ENCODE measurements at regions not wholly inside any gene's neighbourhood (a gene's known extent, or its start where the extent isn't known, plus 50 kb on each side); places are given as distances from the start of the nearest gene placed in this dataset.
"Not testable (repeated sequence)": the region's sequence is repeated elsewhere in the genome, so short reads cannot be mapped to it uniquely, and the experiment has no call there.

DNA sequence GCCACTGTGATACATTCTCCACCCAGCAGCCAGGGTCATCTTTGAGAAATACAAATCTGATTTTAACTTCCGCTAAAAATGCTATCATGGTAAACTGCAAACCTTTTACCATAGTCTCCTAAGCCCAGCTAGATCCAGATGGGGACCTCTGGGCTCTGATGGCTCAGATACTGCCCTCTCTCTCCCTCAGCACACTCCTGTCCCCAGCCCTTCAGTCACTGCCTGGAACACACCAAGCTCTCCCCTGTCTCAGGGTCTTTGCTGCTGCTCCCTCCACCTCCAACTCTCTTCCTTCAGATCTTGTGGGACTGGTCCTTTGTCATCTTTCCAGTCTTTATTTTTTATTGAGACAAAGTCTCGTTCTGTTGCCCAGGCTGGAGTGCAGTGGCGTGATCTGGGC lies 65.1 kb downstream of the SPRY4 start:
- Mint-ChIP-seq H3K4me3 (no peak overlapping the region), H3K27ac (no peak overlapping the region), H3K36me3 (no peaks in the 10 kb centered on the region), H3K27me3 (peaks cover 10% of the 10 kb centered on the region), H3K9me3 (peaks cover 6% of the 10 kb centered on the region), H3K4me1 (no peaks in the 10 kb centered on the region)
- no peak for ATAC-seq

DNA sequence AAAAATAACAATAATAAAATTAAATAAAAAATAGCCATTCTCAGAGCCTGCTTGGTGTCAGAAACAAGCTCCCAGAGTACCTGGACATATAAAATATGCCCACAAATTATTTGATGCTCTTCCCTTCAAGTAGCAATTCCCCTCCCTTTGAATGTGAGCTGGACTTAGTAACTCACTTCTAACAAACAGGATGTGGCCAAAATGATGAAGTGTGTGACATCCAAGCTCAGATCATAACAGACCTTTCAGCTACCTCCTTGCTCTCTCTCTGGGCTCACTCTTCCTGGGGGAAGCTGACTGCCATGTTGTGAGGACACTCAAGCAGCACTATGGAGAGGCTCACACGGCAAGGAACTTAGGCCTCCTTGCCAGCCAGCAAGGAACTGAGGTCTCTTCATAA lies 69.0 kb downstream of the SPRY4 start:
- no peak for ATAC-seq
- Mint-ChIP-seq H3K9me3 (peaks cover 6% of the 10 kb centered on the region), H3K36me3 (no peaks in the 10 kb centered on the region), H3K27ac (no peak overlapping the region), H3K27me3 (peaks cover 11% of the 10 kb centered on the region), H3K4me3 (no peak overlapping the region), H3K4me1 (no peaks in the 10 kb centered on the region)

DNA sequence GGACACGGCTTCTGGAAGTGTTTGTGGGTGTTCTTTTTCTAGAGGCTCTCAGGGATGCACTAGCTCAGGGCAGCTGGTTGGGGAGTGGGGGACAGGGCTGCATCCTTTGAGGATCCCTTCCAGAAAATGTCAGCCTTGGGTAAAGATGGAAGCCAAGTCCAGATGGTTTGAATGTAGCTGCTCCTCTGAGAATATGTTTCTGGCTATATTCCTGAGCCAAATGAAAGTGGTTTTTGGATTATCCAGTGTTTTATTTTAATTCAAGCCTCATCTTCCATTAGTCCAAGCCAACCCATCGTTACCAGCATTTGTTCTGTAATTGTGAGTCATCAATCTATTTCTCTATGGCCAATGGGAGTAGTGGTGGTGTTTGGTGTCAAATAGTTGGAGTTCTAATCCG lies 70.4 kb downstream of the SPRY4 start:
- Mint-ChIP-seq H3K27ac (no peak overlapping the region), H3K27me3 (peaks cover 13% of the 10 kb centered on the region), H3K4me3 (no peak overlapping the region), H3K4me1 (no peaks in the 10 kb centered on the region), H3K36me3 (no peaks in the 10 kb centered on the region), H3K9me3 (peaks cover 6% of the 10 kb centered on the region)
- no peak for ATAC-seq

DNA sequence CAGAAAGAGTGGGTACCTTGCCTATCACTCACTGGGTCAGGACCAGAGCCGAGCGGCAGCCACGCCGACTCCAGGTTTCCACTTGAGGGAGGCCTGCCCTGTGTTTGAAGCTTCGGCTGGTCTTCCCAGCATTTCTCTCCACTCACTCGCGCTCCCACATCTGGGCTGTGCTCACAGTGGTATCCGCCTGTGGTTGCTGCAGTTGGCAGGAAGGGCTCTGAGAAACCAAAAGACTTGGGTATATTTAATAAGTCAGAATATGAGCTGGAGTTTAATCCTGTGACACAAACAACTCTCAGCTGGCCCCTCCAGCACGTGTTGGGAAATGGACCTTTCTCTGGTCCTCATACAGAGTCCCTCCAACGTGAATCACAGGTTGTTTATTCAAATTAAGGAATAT lies 70.9 kb downstream of the SPRY4 start:
- no peak overlapping the region for H3K27ac Mint-ChIP-seq
- no peak for ATAC-seq
- H3K4me3 Mint-ChIP-seq: no peak overlapping the region
- H3K9me3 Mint-ChIP-seq: peaks cover 6% of the 10 kb centered on the region
- no peaks in the 10 kb centered on the region for H3K36me3 Mint-ChIP-seq
- H3K4me1 Mint-ChIP-seq: no peaks in the 10 kb centered on the region
- H3K27me3 Mint-ChIP-seq: peaks cover 13% of the 10 kb centered on the region

DNA sequence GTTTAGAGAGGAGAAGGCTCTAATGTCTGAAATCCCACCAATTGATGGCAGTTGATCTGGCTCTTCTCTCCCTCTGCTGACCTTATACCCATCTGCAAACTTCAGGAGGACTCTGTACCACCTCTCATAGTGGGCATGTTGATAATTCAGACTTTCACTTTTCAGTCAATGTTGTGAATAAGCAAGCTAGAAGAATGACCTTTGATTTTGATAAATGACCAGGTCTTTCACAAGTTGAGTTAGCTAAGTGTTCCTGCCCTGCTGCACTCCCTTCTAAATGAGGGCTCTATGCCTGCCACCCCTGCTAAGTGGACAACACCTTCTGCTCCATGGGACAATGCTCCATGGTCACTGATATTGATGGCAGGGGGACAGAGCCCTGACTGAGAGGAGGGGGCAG lies 74.7 kb downstream of the SPRY4 start:
- ATAC-seq: no peak
- Mint-ChIP-seq H3K27me3 (peaks cover 23% of the 10 kb centered on the region), H3K4me3 (no peak overlapping the region), H3K4me1 (no peaks in the 10 kb centered on the region), H3K27ac (no peak overlapping the region), H3K9me3 (no peaks in the 10 kb centered on the region), H3K36me3 (no peaks in the 10 kb centered on the region)

DNA sequence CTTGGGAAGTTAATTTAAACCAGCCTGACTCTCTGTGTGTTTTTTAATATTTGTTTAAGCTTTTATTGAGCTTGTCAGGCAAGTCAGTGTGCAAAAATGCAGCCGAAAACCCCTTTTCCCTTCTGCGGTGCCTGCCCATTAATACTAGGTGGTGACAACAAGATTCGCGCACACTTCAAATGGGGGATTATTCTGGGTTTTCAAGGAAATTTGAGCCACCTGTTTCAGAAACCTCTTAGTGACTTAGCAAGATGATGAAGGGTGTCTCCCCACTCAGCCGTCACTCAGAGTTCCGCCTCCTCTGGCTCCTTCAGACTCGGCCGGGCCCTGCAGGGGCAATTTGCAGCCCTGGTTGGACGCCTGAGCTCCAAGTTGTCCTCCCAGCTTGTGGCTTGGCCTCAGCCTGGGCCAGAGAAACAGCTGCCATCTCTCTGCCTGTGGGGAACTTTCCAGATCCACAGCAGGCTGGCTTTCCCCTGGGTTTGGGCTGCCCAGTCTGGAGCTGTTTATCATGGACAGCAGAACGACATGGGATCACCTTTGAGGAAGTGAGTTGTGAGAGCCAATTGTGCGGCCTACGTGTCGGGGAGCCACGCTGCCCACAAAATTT lies 75.9 kb downstream of the SPRY4 start:
- Mint-ChIP-seq H3K27me3 (peaks cover 23% of the 10 kb centered on the region), H3K9me3 (no peaks in the 10 kb centered on the region), H3K4me3 (no peak overlapping the region), H3K27ac (no peak overlapping the region), H3K36me3 (no peaks in the 10 kb centered on the region), H3K4me1 (no peaks in the 10 kb centered on the region)
- no peak for ATAC-seq

DNA sequence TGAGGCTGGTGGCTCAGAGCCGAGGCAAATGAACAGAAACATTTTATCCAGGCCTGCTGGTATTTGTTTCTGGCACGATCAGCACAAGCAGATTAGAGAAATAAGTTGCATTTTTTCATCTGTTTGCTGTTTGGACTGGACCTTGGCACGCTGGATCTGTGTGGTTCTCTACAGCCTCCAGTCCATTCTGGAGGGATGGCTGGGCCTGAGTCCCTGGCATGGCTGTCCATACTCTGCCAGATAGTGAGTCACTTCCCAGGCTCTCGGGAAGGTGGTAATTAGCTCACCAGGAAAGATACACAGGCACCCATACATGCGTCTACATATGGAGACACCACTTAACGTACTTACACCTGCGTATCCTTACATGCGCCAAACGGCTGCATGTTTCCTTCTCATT lies 78.6 kb downstream of the SPRY4 start:
- Mint-ChIP-seq H3K27me3 (peaks cover 23% of the 10 kb centered on the region), H3K36me3 (no peaks in the 10 kb centered on the region), H3K4me1 (no peaks in the 10 kb centered on the region), H3K9me3 (no peaks in the 10 kb centered on the region), H3K27ac (no peak overlapping the region), H3K4me3 (no peak overlapping the region)
- ATAC-seq: no peak

DNA sequence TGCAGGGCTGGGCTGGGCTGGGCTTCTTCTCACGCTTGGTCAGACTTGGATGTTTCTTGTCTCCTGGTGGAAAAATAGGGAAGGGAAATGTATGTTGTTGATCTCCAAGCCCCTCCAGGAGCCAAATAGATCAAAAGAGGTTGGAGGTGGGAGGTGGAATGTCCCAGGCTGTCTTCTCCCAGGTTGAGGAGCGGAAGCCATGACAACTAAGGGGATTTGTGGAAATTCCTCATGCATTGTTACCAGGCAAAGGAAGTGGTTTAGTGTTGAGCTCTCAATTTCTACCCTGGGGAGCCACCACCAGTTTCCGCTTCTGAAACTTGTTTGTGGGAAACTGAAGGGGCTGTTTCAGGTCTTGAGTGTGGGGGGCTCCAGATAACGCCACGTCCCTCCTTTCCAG lies 79.0 kb downstream of the SPRY4 start:
- H3K4me3 Mint-ChIP-seq: no peak overlapping the region
- H3K27me3 Mint-ChIP-seq: peaks cover 22% of the 10 kb centered on the region
- no peaks in the 10 kb centered on the region for H3K4me1 Mint-ChIP-seq
- H3K27ac Mint-ChIP-seq: no peak overlapping the region
- ATAC-seq: no peak
- no peaks in the 10 kb centered on the region for H3K36me3 Mint-ChIP-seq
- no peaks in the 10 kb centered on the region for H3K9me3 Mint-ChIP-seq

DNA sequence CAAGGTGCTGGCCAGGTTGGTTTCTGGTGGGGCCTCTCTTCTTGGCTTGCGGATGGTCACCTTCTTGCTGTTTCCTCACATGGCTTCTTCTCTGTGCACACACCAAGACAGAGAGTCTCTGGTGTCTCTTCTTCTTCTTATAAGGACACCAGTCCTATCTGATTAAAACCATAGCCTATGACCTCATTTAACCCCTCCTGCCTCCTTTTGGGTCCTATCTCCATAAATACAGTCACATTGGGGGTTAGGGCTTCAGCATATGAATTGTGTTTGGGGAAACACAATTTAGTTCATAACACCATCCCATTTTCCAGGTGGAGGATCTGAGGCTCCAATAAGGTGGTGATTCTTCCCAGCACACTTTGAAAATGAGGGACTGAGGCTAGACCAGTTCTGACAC lies 80.4 kb downstream of the SPRY4 start:
- H3K4me3 Mint-ChIP-seq: no peak overlapping the region
- no peak overlapping the region for H3K27ac Mint-ChIP-seq
- no peaks in the 10 kb centered on the region for H3K36me3 Mint-ChIP-seq
- H3K4me1 Mint-ChIP-seq: no peaks in the 10 kb centered on the region
- H3K27me3 Mint-ChIP-seq: peaks cover 9% of the 10 kb centered on the region
- H3K9me3 Mint-ChIP-seq: no peaks in the 10 kb centered on the region
- no peak for ATAC-seq

DNA sequence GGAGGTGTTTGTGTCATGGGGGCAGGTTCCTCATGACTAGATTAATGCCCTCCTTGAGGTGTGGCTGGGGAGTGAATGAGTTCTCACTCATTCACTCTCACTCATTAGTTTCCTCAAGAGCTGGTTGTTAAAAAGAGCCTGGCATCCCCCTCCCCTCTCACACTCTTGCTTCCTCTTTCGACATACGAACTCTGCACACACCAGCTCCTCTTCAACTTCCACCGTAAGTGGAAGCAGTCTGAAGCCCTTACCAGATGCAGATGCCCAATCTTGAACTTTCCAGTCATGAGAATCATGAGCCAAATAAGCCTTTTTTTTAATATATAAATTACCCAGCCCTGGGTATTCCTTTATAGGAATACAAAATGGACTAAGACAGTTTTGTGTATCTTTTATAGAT lies 82.5 kb downstream of the SPRY4 start:
- H3K36me3 Mint-ChIP-seq: no peaks in the 10 kb centered on the region
- ATAC-seq: no peak
- peaks cover 6% of the 10 kb centered on the region for H3K27me3 Mint-ChIP-seq
- no peak overlapping the region for H3K4me3 Mint-ChIP-seq
- H3K4me1 Mint-ChIP-seq: no peaks in the 10 kb centered on the region
- no peaks in the 10 kb centered on the region for H3K9me3 Mint-ChIP-seq
- H3K27ac Mint-ChIP-seq: no peak overlapping the region

DNA sequence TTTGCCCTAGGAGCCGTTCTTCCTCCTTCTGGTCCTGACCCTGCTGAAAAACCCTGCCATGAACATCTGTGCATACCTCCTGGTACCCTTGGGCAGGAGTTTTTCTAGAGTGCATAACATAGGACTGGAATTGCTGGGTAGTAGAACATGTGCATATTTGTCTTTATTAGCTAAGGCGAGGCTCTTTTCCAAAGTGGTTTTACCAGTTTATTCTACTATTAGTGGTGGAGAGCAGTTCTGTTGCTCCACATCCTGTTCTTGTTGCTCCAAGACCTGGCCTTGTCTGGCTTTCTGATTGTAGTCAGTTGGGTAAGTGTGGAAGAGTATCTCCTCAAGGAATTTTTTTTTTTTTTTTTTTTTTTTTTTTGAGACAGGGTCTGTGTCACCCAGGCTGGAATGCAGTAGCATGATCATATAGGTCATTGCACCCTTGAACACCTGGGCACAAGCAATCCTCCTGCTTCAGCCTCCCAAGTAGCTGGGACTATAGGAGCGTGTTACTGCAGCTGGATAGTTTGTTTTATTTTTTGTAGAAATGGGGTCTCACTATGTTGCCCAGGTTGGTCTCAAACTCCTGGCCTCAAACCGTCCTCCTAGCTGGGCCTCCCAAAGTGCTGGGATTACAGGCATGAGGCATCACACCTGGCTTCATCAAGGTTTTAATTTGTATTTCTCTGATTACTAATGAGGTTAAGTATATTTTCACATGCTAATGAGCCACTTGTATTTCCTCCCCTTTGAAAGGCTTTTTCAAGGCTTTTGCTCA lies 85.2 kb downstream of the SPRY4 start:
- no peak for ATAC-seq
- Mint-ChIP-seq H3K4me1 (no peaks in the 10 kb centered on the region), H3K27me3 (peaks cover 31% of the 10 kb centered on the region), H3K36me3 (no peaks in the 10 kb centered on the region), H3K9me3 (no peaks in the 10 kb centered on the region), H3K4me3 (no peak overlapping the region), H3K27ac (no peak overlapping the region)

DNA sequence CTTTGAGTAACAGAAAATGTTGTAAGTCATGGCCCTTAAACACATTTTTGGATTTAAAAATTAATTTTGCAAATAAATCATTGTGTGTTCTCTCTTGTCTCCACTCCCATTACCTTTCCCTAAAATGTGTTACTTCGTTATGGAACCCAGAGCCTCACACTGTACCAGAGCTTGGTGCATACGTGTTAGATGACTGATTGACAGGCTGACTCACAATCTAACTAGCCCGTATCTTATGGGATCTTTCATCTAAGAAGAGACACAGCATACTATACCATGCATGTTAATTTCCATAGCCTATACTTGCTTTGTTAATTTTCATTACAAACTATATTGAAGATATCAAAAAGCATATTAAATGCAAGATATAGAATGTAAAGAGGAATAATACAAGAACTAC lies 87.1 kb downstream of the SPRY4 start:
- Mint-ChIP-seq H3K27ac (no peak overlapping the region), H3K9me3 (no peaks in the 10 kb centered on the region), H3K27me3 (peaks cover 50% of the 10 kb centered on the region), H3K4me1 (no peaks in the 10 kb centered on the region), H3K4me3 (no peak overlapping the region), H3K36me3 (no peaks in the 10 kb centered on the region)
- no peak for ATAC-seq

DNA sequence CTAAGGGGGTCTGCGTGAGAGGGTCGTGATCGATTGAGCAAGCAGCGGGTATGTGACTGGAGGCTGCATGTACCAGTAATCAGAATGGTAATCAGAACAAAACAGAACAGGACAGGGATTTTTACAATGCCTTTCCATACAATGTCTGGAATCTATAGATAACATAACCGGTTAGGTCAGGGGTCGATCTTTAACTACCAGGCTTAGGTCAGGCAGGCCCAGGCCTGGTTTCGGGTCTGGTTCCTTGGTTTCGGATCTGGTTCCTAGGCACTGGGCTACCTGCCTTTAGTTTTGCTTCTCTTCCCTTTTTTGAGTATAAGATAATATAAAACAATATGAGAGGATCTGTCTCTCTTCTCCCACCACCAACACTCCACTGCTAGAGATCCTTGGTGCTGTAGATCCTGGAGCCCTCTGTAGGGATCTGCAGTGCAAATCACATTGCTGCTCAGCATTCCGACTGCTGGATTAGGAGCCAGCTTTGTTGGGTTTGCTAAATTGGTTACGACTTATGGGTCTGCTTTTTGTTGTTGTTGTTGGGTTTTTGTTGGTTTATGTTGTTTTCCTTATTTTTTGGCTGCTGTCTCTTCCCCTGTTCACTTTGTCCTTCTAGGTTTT lies 88.0 kb downstream of the SPRY4 start:
- not testable (repeated sequence) for H3K4me1 Mint-ChIP-seq, H3K9me3 Mint-ChIP-seq, H3K27ac Mint-ChIP-seq, H3K36me3 Mint-ChIP-seq, ATAC-seq, H3K4me3 Mint-ChIP-seq
- peaks cover 59% of the 10 kb centered on the region for H3K27me3 Mint-ChIP-seq

DNA sequence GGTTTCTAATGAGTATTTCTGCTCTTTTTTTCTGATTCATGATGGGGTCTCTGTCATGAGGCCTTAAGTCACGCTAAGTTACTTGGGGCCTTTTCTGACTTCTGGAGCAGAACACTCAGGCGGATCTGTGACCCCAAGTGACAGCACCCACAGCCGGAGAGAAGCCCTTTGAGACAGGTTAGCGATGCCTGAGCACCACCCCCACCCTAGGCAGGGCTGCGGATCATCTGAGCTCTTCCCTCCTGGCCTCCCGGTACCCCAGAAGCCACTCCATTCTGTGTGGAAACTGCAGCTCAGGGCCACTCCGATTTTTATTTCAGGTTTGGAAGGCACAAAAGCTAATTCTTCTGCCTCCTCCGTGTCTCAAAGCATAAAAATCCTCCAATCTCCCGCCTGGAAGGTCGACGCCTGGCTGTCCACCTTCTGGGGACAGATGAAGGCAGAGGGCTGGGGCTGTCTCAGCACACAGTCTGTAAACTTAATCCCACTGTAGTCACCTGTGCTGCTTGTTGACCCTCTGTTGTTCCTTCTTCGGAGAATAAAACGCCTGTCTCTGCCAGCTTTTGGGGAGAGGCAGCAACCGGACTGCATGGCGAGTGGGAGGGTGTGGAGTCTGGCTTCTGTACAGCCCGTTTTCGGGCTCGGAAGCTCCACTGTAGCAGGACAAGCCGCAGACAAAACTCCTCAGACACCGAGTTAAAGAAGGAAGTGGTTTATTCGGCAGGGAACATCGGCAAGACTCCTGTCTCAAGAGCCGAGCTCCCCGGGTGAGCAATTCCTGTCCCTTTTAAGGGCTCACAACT lies 88.8 kb downstream of the SPRY4 start:
- Mint-ChIP-seq H3K27me3 (peaks cover 65% of the 10 kb centered on the region), H3K4me1 (no peaks in the 10 kb centered on the region), H3K36me3 (no peaks in the 10 kb centered on the region), H3K4me3 (no peak overlapping the region), H3K9me3 (no peaks in the 10 kb centered on the region), H3K27ac (no peak overlapping the region)
- no peak for ATAC-seq

DNA sequence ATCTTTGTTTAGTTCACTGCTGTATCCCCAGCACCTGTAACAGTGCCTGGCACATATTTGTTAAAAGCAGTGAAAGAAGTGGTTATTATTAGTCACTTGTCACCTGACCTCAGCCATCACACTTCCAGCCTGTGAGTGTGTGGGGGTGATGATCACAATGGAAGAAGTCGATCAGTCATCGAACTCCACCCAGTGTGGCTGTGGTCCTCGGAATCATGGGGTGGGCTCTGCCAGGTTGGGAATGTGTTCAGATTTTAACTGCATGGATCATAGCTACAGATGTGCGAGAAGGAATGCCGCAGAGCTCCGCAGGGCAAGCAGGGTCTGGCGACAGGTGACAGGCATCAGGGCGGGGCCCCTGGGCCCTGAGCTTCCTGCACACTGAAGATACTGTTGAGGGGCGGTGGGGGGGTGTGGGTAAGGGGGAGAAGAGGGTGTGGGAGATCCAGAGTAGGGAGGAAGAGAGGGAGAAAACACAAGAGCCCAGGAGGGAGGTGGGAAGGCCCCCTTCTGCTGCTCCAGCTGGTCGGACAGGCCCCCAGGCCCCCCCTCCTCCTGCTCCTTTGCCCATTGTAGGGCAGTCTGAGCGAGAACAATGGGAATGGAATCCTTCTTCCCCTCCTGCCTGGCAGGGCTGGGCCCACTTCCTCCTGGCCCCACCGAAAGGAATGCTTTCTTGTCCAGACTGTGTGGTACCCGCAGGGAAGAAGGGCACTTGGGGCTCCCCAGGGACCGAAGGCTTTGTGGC lies 89.6 kb downstream of the SPRY4 start:
- no peak overlapping the region for H3K27ac Mint-ChIP-seq
- no peaks in the 10 kb centered on the region for H3K4me1 Mint-ChIP-seq
- no peaks in the 10 kb centered on the region for H3K9me3 Mint-ChIP-seq
- H3K36me3 Mint-ChIP-seq: no peaks in the 10 kb centered on the region
- no peak overlapping the region for H3K4me3 Mint-ChIP-seq
- peak; percentile 31 for ATAC-seq
- peaks cover 65% of the 10 kb centered on the region for H3K27me3 Mint-ChIP-seq
